CD14-positive monocyte (primary cell): ENCODE measurements at regions not wholly inside any gene's neighbourhood (a gene's known extent, or its start where the extent isn't known, plus 50 kb on each side); places are given as distances from the start of the nearest gene placed in this dataset.

ENCODE experiments used
- DNase-seq, 3 donors: peaks; one replicate each; pipeline ENCODE4 v3.0.0-alpha.2; 2011 to 2022
- H2AFZ ChIP-seq: 2 replicates; pipeline ENCODE4 v1.6.0; 2012; ENCODE audit warnings: mild to moderate bottlenecking, low read depth, low read length, inconsistent platforms; ENCODE audit not compliant: insufficient read depth, poor library complexity, severe bottlenecking
- H3K27ac ChIP-seq, 2 donors: 1 replicate in 1 of 2; 2 replicates in 1 of 2; pipeline ENCODE4 v1.5.1; 2012 to 2013; ENCODE audit warnings: low read length in 2 of 2, control low read depth in 1 of 2, inconsistent platforms in 1 of 2, low read depth in 1 of 2, mild to moderate bottlenecking in 1 of 2
- H3K27me3 ChIP-seq, 2 donors: one replicate each; pipeline versions ENCODE4 v1.6.0 to v1.6.1; 2011 to 2013; ENCODE audit warnings: low read length in 2 of 2; ENCODE audit not compliant: control insufficient read depth in 2 of 2, insufficient read depth in 2 of 2
- H3K36me3 ChIP-seq, 2 donors: replicated peaks in 1 of 2; 1 replicate in 1 of 2; 2 replicates in 1 of 2; pipeline versions ENCODE4 v1.5.1 to v1.6.1; 2012 to 2013; ENCODE audit warnings: low read length in 2 of 2, control low read depth in 1 of 2, inconsistent platforms in 1 of 2, mild to moderate bottlenecking in 1 of 2; ENCODE audit not compliant: insufficient read depth in 2 of 2, control insufficient read depth in 1 of 2
- H3K4me1 ChIP-seq, 2 donors: 1 replicate in 1 of 2; 2 replicates in 1 of 2; pipeline versions ENCODE4 v1.5.1 to v1.6.1; 2012 to 2013; ENCODE audit warnings: low read length in 2 of 2, control low read depth in 1 of 2, inconsistent platforms in 1 of 2, mild to moderate bottlenecking in 1 of 2, moderate library complexity in 1 of 2; ENCODE audit not compliant: insufficient read depth in 2 of 2, control insufficient read depth in 1 of 2
- H3K4me2 ChIP-seq: replicated peaks from 2 replicates; pipeline ENCODE3; 2012; ENCODE audit warnings: low read length, moderate library complexity, mild to moderate bottlenecking; ENCODE audit not compliant: poor library complexity, severe bottlenecking; ENCODE audit errors: extremely low read depth
- H3K4me3 ChIP-seq, 3 experiments: fragments of 200-600 bp in 1 of 3; sonication (generic) in 1 of 3; replicated peaks in 1 of 3; 1 replicate in 2 of 3; 2 replicates in 1 of 3; pipeline ENCODE4 v1.5.1; 2011 to 2013; ENCODE audit warnings: low read length in 3 of 3, mild to moderate bottlenecking in 3 of 3, control low read depth in 2 of 3, low read depth in 2 of 3, inconsistent platforms in 1 of 3, moderate library complexity in 1 of 3
- H3K79me2 ChIP-seq: 2 replicates; pipeline ENCODE4 v1.6.0; 2012; ENCODE audit warnings: mild to moderate bottlenecking, control low read depth, inconsistent platforms, low read length, moderate library complexity; ENCODE audit not compliant: insufficient read depth
- H3K9ac ChIP-seq: 2 replicates; pipeline ENCODE4 v1.6.0; 2017; ENCODE audit warnings: low read length, mild to moderate bottlenecking; ENCODE audit not compliant: insufficient read depth, poor library complexity, severe bottlenecking
- H3K9me3 ChIP-seq, 2 donors: replicated peaks in 1 of 2; 1 replicate in 1 of 2; 2 replicates in 1 of 2; pipeline versions ENCODE4 v1.5.1 to v1.6.1; 2012 to 2013; ENCODE audit warnings: low read length in 2 of 2, control low read depth in 1 of 2; ENCODE audit not compliant: control insufficient read depth in 1 of 2, insufficient read depth in 1 of 2
- H4K20me1 ChIP-seq: 2 replicates; pipeline ENCODE4 v1.6.0; 2012; ENCODE audit warnings: mild to moderate bottlenecking, low read length, control low read depth, moderate library complexity; ENCODE audit not compliant: insufficient read depth
- H3K27ac Mint-ChIP-seq, 7 donors: one replicate each; pipeline ENCODE4 v1.8.0; 2020; ENCODE audit warnings: mild to moderate bottlenecking in 7 of 7, mixed read lengths in 7 of 7, moderate library complexity in 6 of 7, inconsistent platforms in 2 of 7
- H3K27me3 Mint-ChIP-seq, 3 donors: one replicate each; pipeline ENCODE4 v1.8.0; 2021 to 2022; ENCODE audit warnings: low read depth in 3 of 3, mild to moderate bottlenecking in 3 of 3, mixed read lengths in 3 of 3, moderate library complexity in 3 of 3, inconsistent platforms in 1 of 3
- H3K36me3 Mint-ChIP-seq, 2 donors: one replicate each; pipeline ENCODE4 v1.8.0; 2020; ENCODE audit warnings: mixed read lengths in 2 of 2, inconsistent platforms in 1 of 2, mild to moderate bottlenecking in 1 of 2
- H3K4me1 Mint-ChIP-seq: one replicate; pipeline ENCODE4 v1.8.0; 2020; ENCODE audit warnings: mild to moderate bottlenecking, mixed read lengths
- H3K4me3 Mint-ChIP-seq, 2 donors: one replicate each; pipeline ENCODE4 v1.8.0; 2020; ENCODE audit warnings: mild to moderate bottlenecking in 2 of 2, mixed read lengths in 2 of 2, moderate library complexity in 1 of 2
- H3K9me3 Mint-ChIP-seq, 7 donors: one replicate each; pipeline ENCODE4 v1.8.0; 2020 to 2022; ENCODE audit warnings: mixed read lengths in 7 of 7, mild to moderate bottlenecking in 6 of 7, moderate library complexity in 6 of 7, inconsistent platforms in 2 of 7
- CTCF ChIP-seq: fragments of 200-600 bp; IDR thresholded peaks from one replicate; pipeline ENCODE4 v1.8.0; 2022; ENCODE audit warnings: antibody characterized with exemption, mild to moderate bottlenecking
- WGBS: methylation state at CpG from one replicate; pipeline ENCODE4 v1.1.5; 2013; ENCODE audit warnings: missing lambda C conversion rate; ENCODE audit not compliant: insufficient coverage; 5-methylcytosine and 5-hydroxymethylcytosine counted together
- intact Hi-C, 2 donors: fragments of 100-400 bp; cut with micrococcal nuclease; formaldehyde crosslinking; loops; one replicate each; pipeline versions ENCODE4 v1.15.0 to v1.15.1; 2023

GRCh38 chr2:128642316-128642715, 323.6 kb upstream of the HS6ST1 start:
- Histone ChIP-seq H3K79me2 (no peaks in the 10 kb centered on the region), H3K4me2 (no peak overlapping the region), H2AFZ (peak overlapping the region; percentile 78), H3K27ac (no peak overlapping the region), H3K4me3 (peak overlapping the region in 1 of 3 experiments; percentile 24), H3K9me3 (no peaks in the 10 kb centered on the region), H3K4me1 (peaks cover 30 to 41% of the 10 kb centered on the region in 2 donors), H4K20me1 (no peaks in the 10 kb centered on the region), H3K27me3 (no peaks in the 10 kb centered on the region), H3K36me3 (no peaks in the 10 kb centered on the region), H3K9ac (no peak overlapping the region)
- no peak overlapping the region for H3K4me3 Mint-ChIP-seq
- 83% methylated on average over 5 of the region's 5 CpGs for WGBS
- H3K27me3 Mint-ChIP-seq: peaks cover 0 to 3% (median 0%) of the 10 kb centered on the region in 3 donors
- peaks cover 0 to 4% of the 10 kb centered on the region in 2 donors for H3K36me3 Mint-ChIP-seq
- H3K4me1 Mint-ChIP-seq: peaks cover 41% of the 10 kb centered on the region
- no peak for DNase-seq
- peaks cover 0 to 2% (median 0%) of the 10 kb centered on the region in 7 donors for H3K9me3 Mint-ChIP-seq
- no peak for TF ChIP-seq CTCF
- no peak overlapping the region for H3K27ac Mint-ChIP-seq
- intact Hi-C loops: no loop called here

DNA sequence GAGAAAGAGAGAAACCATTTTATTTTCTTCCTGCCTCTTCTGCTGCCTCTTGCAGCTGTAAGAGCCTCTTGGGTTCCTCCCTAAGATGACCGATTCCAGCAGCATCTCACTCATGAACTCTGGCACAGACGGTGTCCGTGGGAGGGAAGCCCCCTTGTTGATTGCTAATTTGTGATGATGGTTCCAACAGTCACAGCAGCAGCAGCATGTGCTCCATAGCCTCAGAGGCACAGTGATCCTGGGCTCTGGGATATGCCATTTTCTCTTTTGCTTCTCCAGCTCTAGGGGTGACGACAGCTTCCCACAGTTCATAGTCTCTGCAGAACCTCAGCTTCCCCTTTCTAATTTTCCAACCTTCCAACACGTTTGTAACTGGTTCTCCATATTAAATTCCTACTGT, 324.2 kb upstream of the HS6ST1 start:
- intact Hi-C loops: no loop called here
- peak in 2 of 3 donors; percentile 7 to 12 for DNase-seq
- H3K4me3 Mint-ChIP-seq: peak overlapping the region in 1 of 2 donors; percentile 49

More for the DNA sequence above, 324.2 kb upstream of the HS6ST1 start:
- Mint-ChIP-seq H3K27ac (peak overlapping the region in 1 of 7 donors; percentile 59), H3K27me3 (peaks cover 0 to 3% (median 0%) of the 10 kb centered on the region in 3 donors), H3K9me3 (peaks cover 0 to 2% (median 0%) of the 10 kb centered on the region in 7 donors), H3K4me1 (peaks cover 39% of the 10 kb centered on the region), H3K36me3 (peaks cover 0 to 4% of the 10 kb centered on the region in 2 donors)
- no peak overlapping the region for H3K27ac ChIP-seq
- WGBS: 0% methylated on average over 2 of the region's 5 CpGs
- H3K9ac ChIP-seq: no peak overlapping the region
- no peaks in the 10 kb centered on the region for H3K79me2 ChIP-seq
- peaks cover 29 to 38% of the 10 kb centered on the region in 2 donors for H3K4me1 ChIP-seq
- no peak for TF ChIP-seq CTCF
- H3K9me3 ChIP-seq: no peaks in the 10 kb centered on the region
- H2AFZ ChIP-seq: peak overlapping the region; percentile 78
- no peaks in the 10 kb centered on the region for H3K27me3 ChIP-seq
- no peaks in the 10 kb centered on the region for H3K36me3 ChIP-seq
- H4K20me1 ChIP-seq: no peaks in the 10 kb centered on the region
- peak overlapping the region; percentile 36 for H3K4me2 ChIP-seq
- H3K4me3 ChIP-seq: peak overlapping the region in 1 of 3 experiments; percentile 24
